ENCODE measurements at regions not wholly inside any gene's neighbourhood (a gene's known extent, or its start where the extent isn't known, plus 50 kb on each side); places are given as distances from the start of the nearest gene placed in this dataset.

GRCh38 chr20:39855056-39855455 lies 834.0 kb downstream of the MAFB start:
- TF ChIP-seq CTCF (IDR thresholded peaks at IDR 0.05), result no peak
- no peak for TF ChIP-seq POLR2AphosphoS5 (IDR thresholded peaks at IDR 0.05)

Data from sigmoid colon (tissue), 4 donors.